ENCODE measurements at regions not wholly inside any gene's neighbourhood (a gene's known extent, or its start where the extent isn't known, plus 50 kb on each side); places are given as distances from the start of the nearest gene placed in this dataset.
A peak's percentile ranks its signal among the peaks of the same experiment; 100 is the strongest.

DNA sequence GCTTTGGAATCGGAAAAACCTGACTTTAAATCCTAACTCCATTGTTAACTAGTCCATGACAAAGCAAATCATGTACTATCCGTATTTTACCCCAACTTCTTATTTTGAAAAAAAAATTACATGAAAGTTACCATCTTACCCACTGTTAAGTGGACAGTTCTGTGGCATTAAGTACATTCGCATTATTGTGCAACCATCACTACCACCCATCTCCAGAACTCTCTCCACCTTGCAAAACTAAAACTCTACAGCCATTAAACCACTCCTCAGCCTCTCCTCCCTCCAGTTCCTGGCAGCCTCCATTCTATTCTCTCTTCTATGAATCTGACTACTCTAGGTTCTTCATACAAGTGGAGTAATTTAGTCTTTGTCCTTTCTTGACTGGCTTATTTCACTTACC is 176.5 kb downstream of the USP12 start:
- TF ChIP-seq, protein P1, sequence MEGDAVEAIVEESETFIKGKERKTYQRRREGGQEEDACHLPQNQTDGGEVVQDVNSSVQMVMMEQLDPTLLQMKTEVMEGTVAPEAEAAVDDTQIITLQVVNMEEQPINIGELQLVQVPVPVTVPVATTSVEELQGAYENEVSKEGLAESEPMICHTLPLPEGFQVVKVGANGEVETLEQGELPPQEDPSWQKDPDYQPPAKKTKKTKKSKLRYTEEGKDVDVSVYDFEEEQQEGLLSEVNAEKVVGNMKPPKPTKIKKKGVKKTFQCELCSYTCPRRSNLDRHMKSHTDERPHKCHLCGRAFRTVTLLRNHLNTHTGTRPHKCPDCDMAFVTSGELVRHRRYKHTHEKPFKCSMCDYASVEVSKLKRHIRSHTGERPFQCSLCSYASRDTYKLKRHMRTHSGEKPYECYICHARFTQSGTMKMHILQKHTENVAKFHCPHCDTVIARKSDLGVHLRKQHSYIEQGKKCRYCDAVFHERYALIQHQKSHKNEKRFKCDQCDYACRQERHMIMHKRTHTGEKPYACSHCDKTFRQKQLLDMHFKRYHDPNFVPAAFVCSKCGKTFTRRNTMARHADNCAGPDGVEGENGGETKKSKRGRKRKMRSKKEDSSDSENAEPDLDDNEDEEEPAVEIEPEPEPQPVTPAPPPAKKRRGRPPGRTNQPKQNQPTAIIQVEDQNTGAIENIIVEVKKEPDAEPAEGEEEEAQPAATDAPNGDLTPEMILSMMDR (IDR thresholded peaks at IDR 0.05), result no peak
- H3K9me3 ChIP-seq, result no peaks in the 10 kb centered on the region
- H3K27ac ChIP-seq, result no peak overlapping the region
- no peak overlapping the region for H3K4me3 ChIP-seq
- H3K36me3 ChIP-seq, result no peaks in the 10 kb centered on the region
- no peaks in the 10 kb centered on the region for H3K4me1 ChIP-seq
- DNase-seq (no peak), ATAC-seq (no peak)
- no peaks in the 10 kb centered on the region for H3K27me3 ChIP-seq
- intact Hi-C loops (cut with DNase I), result no loop called here

DNA sequence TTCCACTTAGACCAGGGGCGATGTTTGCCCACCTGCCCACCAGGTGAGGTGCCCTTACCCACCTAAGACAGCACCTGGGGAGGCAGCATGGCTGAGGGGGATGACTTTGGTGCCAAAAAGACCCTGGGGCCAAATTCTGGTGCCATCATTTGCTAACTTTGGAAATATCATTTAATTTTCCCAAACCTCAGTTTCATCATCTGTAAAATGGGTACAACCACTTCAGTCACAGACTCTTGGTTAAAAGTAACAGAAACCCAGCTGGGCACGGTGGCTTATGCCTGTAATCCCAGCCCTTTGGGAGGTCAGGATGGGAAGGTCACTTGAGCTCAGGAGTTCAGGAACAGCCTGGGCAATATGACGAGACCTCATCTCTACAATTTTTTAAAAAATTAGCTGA is 177.8 kb downstream of the USP12 start:
- Histone ChIP-seq H3K27ac (no peak overlapping the region), H3K4me1 (no peaks in the 10 kb centered on the region), H3K9me3 (no peaks in the 10 kb centered on the region), H3K27me3 (peaks cover 0 to 6% of the 10 kb centered on the region in 2 donors), H3K4me3 (no peak overlapping the region), H3K36me3 (no peaks in the 10 kb centered on the region)
- intact Hi-C loops (cut with DNase I), result no loop called here
- TF ChIP-seq, protein P1 (IDR thresholded peaks at IDR 0.05), result no peak
- no peak for DNase-seq
- ATAC-seq, result no peak

DNA sequence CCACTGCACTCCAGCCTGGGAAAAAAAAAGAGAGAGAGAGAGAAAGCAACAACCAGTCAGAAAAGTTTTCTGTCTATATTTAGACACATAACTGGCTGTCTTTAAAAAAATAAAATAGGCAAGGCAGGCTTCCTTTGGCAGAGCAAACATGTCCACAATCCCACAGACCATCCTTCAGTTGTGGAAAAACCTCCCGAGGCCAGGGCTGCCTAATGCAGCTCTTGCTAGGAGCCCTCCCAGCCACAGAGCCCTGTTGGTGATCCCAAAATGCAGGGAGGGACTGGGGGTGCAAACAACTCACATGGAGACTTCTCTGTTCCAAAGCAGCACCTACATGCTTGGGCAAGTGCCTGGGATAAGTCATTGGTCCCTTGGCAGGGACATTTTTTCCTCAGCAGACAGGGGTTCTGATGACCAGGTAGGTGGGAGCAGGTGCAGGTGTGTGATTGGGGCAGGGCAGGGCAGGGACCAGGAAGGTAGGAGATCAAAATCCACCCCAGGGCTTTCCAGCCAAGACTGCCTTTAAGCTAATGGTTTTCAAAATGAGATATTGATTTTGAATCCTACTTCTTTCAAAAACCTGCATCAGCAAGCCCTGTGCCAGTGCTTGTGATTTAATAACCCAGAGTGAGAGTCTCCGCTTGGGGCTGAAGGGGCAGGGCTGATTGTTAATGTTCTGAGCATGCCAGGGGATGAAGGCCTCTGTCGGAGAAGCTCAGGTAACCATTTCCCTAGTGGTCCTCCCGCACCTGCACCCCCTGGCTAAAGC is 178.5 kb downstream of the USP12 start:
- H3K9me3 ChIP-seq, result no peaks in the 10 kb centered on the region
- ATAC-seq (no peak), DNase-seq (no peak)
- no peak overlapping the region for H3K4me3 ChIP-seq
- H3K27me3 ChIP-seq, result peaks cover 0 to 6% of the 10 kb centered on the region in 2 donors
- intact Hi-C loops (cut with DNase I), result no loop called here
- TF ChIP-seq, protein P1 (IDR thresholded peaks at IDR 0.05), result no peak
- no peaks in the 10 kb centered on the region for H3K4me1 ChIP-seq
- H3K27ac ChIP-seq, result no peak overlapping the region
- H3K36me3 ChIP-seq, result no peaks in the 10 kb centered on the region

DNA sequence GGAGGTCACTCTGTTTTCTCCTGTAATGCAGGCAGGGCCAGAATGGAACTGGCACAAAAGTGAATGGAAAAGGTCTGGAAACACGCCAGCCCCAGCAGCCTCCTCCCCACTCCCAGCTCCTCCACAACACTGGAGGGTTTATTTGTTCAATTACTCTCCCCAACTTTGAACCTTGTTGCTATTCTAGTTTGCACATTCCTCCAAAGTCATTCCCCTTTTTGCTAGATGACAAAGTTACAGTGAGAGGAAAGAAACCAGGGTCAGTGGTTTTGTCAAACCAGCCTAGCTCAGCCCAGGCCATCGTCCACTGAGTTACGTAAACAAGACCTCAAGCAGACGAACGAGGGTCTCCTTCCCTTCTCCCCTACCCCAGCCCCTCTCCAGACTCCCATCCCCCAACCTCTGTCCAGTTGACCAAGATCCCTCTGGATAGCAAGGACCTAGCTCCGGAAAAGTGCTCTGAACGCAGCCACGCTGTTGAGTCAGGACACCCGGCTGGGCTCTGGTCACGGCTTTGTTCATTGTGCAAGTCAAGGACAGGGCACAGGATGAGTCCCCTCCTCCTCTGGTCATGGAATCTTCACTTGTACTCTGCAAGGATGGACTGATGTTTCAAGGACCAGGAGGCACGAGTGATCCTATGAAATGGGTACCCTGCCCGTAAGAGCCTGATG is 180.0 kb downstream of the USP12 start:
- intact Hi-C loops (cut with DNase I), result no loop called here
- no peaks in the 10 kb centered on the region for H3K4me1 ChIP-seq
- H3K9me3 ChIP-seq, result no peaks in the 10 kb centered on the region
- TF ChIP-seq, protein P1 (IDR thresholded peaks at IDR 0.05), result no peak
- no peak overlapping the region for H3K27ac ChIP-seq
- H3K36me3 ChIP-seq, result no peaks in the 10 kb centered on the region
- H3K27me3 ChIP-seq, result peaks cover 0 to 6% of the 10 kb centered on the region in 2 donors
- peak in 1 of 4 donors; percentile 54 for DNase-seq
- no peak overlapping the region for H3K4me3 ChIP-seq
- ATAC-seq, result peak; percentile 57

DNA sequence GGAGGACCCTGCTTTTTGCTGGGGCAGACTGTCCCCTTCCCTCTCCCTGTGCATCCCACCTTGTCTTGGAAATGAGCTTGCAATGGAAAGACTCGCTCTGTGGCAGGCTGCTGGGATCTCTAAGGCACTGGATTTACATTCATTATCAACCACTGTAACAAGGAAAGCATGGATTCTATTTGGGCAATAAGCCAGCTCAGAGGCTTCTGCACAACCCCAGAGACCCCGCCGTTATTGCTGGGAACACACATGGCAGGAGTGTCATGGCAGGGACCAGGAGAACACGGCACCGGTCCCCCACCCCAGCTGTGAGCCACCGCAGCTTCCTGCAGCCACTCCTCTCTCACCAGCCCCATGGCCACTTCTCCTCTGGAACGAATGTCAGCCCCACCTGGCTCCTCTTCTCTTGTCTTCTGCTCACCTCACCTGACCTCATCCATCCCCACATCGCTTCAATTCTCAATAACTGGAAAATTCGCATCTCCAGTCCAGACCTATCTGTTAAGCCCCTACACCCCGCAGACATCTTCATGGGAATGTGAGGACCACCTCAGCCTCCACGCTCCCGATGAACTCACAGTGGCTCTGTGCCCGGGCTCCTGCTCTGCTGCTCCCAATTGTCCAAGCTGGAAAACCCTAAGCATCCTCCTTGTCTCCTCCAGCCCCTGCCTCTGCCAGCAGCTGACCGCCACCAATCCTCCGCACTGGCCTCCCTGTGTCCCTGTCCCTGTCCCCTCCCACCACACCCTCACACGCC is 181.5 kb downstream of the USP12 start:
- TF ChIP-seq, protein P1 (IDR thresholded peaks at IDR 0.05), result no peak
- Histone ChIP-seq H3K4me1 (peaks cover 0 to 5% of the 10 kb centered on the region in 2 donors), H3K9me3 (no peaks in the 10 kb centered on the region), H3K27me3 (peaks cover 0 to 6% of the 10 kb centered on the region in 2 donors), H3K4me3 (no peak overlapping the region), H3K27ac (no peak overlapping the region), H3K36me3 (no peaks in the 10 kb centered on the region)
- no peak for DNase-seq
- intact Hi-C loops (cut with DNase I), result loop anchor here in 1 of 2 donors (5.0 kb wide), 1 partner anchor 367 kb away; no protein-coding TSS in a partner anchor
- ATAC-seq, result no peak
